ENCODE measurements at regions not wholly inside any gene's neighbourhood (a gene's known extent, or its start where the extent isn't known, plus 50 kb on each side); places are given as distances from the start of the nearest gene placed in this dataset.

GRCh38 chr9:89744730-89745129 lies 139.9 kb downstream of the GADD45G start:
- no peak for DNase-seq (ENCODE audit: extremely low read depth, low read depth, low spot score)

- no peak for DNase-seq (ENCODE audit: extremely low read depth, low read depth, low spot score)
Measured at GRCh38 chr9:89745601-89746376, 141.0 kb downstream of the GADD45G start.

GRCh38 chr9:89746385-89747116 lies 141.7 kb downstream of the GADD45G start:
- DNase-seq (ENCODE audit: extremely low read depth, low read depth, low spot score) = no peak

GRCh38 chr9:89747596-89747995 lies 142.8 kb downstream of the GADD45G start:
- DNase-seq (ENCODE audit: extremely low read depth, low read depth, low spot score) = no peak

GRCh38 chr9:89748021-89748670 lies 143.3 kb downstream of the GADD45G start:
- no peak for DNase-seq (ENCODE audit: extremely low read depth, low read depth, low spot score)

- DNase-seq (ENCODE audit: extremely low read depth, low read depth, low spot score) = no peak
Measured at GRCh38 chr9:89748831-89749499, 144.2 kb downstream of the GADD45G start.

- DNase-seq (ENCODE audit: extremely low read depth, low read depth, low spot score) = no peak
Measured at GRCh38 chr9:89749500-89750116, 144.8 kb downstream of the GADD45G start.

- no peak for DNase-seq (ENCODE audit: extremely low read depth, low read depth, low spot score)
Measured at GRCh38 chr9:89750117-89750791, 145.4 kb downstream of the GADD45G start.

- DNase-seq (ENCODE audit: extremely low read depth, low read depth, low spot score) = no peak
Measured at GRCh38 chr9:89751079-89751825, 146.4 kb downstream of the GADD45G start.

GRCh38 chr9:89752154-89752553 lies 147.3 kb downstream of the GADD45G start:
- DNase-seq (ENCODE audit: extremely low read depth, low read depth, low spot score) = no peak

- no peak for DNase-seq (ENCODE audit: extremely low read depth, low read depth, low spot score)
Measured at GRCh38 chr9:89753472-89754055, 148.8 kb downstream of the GADD45G start.

- no peak for DNase-seq (ENCODE audit: extremely low read depth, low read depth, low spot score)
Measured at GRCh38 chr9:89754193-89754592, 149.4 kb downstream of the GADD45G start.

- no peak for DNase-seq (ENCODE audit: extremely low read depth, low read depth, low spot score)
Measured at GRCh38 chr9:89755821-89756220, 151.0 kb downstream of the GADD45G start.

- DNase-seq (ENCODE audit: extremely low read depth, low read depth, low spot score) = no peak
Measured at GRCh38 chr9:89756891-89757537, 152.2 kb downstream of the GADD45G start.

GRCh38 chr9:89757776-89758528 lies 153.1 kb downstream of the GADD45G start:
- no peak for DNase-seq (ENCODE audit: extremely low read depth, low read depth, low spot score)

- DNase-seq (ENCODE audit: extremely low read depth, low read depth, low spot score) = no peak
Measured at GRCh38 chr9:89759572-89759971, 154.8 kb downstream of the GADD45G start.

GRCh38 chr9:89760123-89760522 lies 155.3 kb downstream of the GADD45G start:
- no peak for DNase-seq (ENCODE audit: extremely low read depth, low read depth, low spot score)

GRCh38 chr9:89764217-89764616 lies 159.4 kb downstream of the GADD45G start:
- DNase-seq (ENCODE audit: extremely low read depth, low read depth, low spot score) = no peak

Data from glomerular endothelial cell (primary cell).